K562 (cell line): ENCODE measurements at regions not wholly inside any gene's neighbourhood (a gene's known extent, or its start where the extent isn't known, plus 50 kb on each side); places are given as distances from the start of the nearest gene placed in this dataset.

ENCODE experiments used
- ATAC-seq: fragments of 200-7000 bp; cut with Tn5 transposase; 3 replicates; pipeline ENCODE4 v1.9.1; 2020; ENCODE audit warnings: moderate library complexity
- BruUV-seq: library from RNA; stranded (reverse); fragments of 400-500 nt; replicated peaks from 2 replicates; lab custom pipeline; 2021; lab: Mats Ljungman, UMichigan
- CTCF ChIA-PET: fragments of 300-600 bp; formaldehyde crosslinking; extraction: SDS; loops from one replicate; lab custom pipeline; 2021; ENCODE audit warnings: low intra/inter-chr PET ratio; lab: Yijun Ruan, JAX
- POLR2A ChIA-PET: fragments of 300-600, 350-650 bp; sonication (Branson Sonifier 250); formaldehyde crosslinking; extraction: SDS; loops from one replicate; lab custom pipeline; 2021; ENCODE audit warnings: antibody characterized with exemption, inconsistent platforms; lab: Yijun Ruan, JAX
- DNase-seq, 4 experiments: peaks; one replicate each; pipeline versions ENCODE4 v3.0.0 to v3.0.0-alpha.2; 2011 to 2018; ENCODE audit warnings: low spot score in 3 of 4, mixed read lengths in 3 of 4; ENCODE audit errors: extremely low read depth in 1 of 4
- FAIRE-seq: peaks from 2 replicates; lab custom pipeline; 2011; peaks lifted over from hg19 to GRCh38; lab: Jason Lieb, UNC
- H2AFZ ChIP-seq: 2 replicates; pipeline ENCODE4 v1.6.0; 2011; ENCODE audit warnings: low read depth, low read length, control low read depth, inconsistent platforms
- H3K27ac ChIP-seq: fragments of 200-600 bp; 3 replicates; pipeline ENCODE4 v1.8.0; 2011; ENCODE audit warnings: low read depth, mild to moderate bottlenecking, control low read depth, inconsistent platforms, low read length, moderate library complexity, mixed read lengths; ENCODE audit errors: extremely low read depth
- H3K27me3 ChIP-seq, 2 experiments: fragments of 300-600 bp in 1 of 2; 2 replicates in 1 of 2; 3 replicates in 1 of 2; pipeline versions ENCODE4 v1.6.0 to v1.8.0; 2011; ENCODE audit warnings: inconsistent platforms in 2 of 2, low read length in 2 of 2, mild to moderate bottlenecking in 1 of 2, mixed read lengths in 1 of 2, moderate library complexity in 1 of 2; ENCODE audit not compliant: control insufficient read depth in 2 of 2, insufficient read depth in 2 of 2
- H3K36me3 ChIP-seq: fragments of 300-600 bp; 3 replicates; pipeline ENCODE4 v1.8.0; 2011; ENCODE audit warnings: mild to moderate bottlenecking, low read length, inconsistent platforms; ENCODE audit not compliant: control insufficient read depth, insufficient read depth
- H3K4me1 ChIP-seq, 2 experiments: fragments of 200-600 bp in 1 of 2; replicated peaks in 1 of 2; 2 replicates in 1 of 2; 3 replicates in 1 of 2; pipeline versions ENCODE4 v1.5.1 to v1.8.0; 2011; ENCODE audit warnings: inconsistent platforms in 2 of 2, low read length in 2 of 2, mild to moderate bottlenecking in 1 of 2, mixed read lengths in 1 of 2, moderate library complexity in 1 of 2; ENCODE audit not compliant: control insufficient read depth in 2 of 2, insufficient read depth in 2 of 2
- H3K4me2 ChIP-seq: 2 replicates; pipeline ENCODE4 v1.6.1; 2011; ENCODE audit warnings: low read length, control low read depth, inconsistent platforms, mixed read lengths; ENCODE audit not compliant: insufficient read depth
- H3K4me3 ChIP-seq: fragments of 200-600 bp; sonication (generic), shearing (Covaris generic); 2 replicates; pipeline ENCODE4 v1.5.1; 2016; ENCODE audit warnings: control low read depth, inconsistent platforms
- H3K79me2 ChIP-seq: fragments of 200-600 bp; 3 replicates; pipeline ENCODE4 v1.8.0; 2011; ENCODE audit warnings: low read length, inconsistent platforms; ENCODE audit not compliant: control insufficient read depth, insufficient read depth
- H3K9ac ChIP-seq, 2 experiments: 2 replicates each; pipeline versions ENCODE4 v1.6.0 to v1.6.1; 2011; ENCODE audit warnings: low read depth in 2 of 2, low read length in 2 of 2, control low read depth in 1 of 2, inconsistent platforms in 1 of 2, mild to moderate bottlenecking in 1 of 2, mixed read lengths in 1 of 2; ENCODE audit not compliant: insufficient read depth in 1 of 2
- H3K9me1 ChIP-seq: one replicate; pipeline ENCODE4 v1.6.0; 2011; ENCODE audit warnings: inconsistent platforms, mild to moderate bottlenecking, low read length, moderate library complexity; ENCODE audit not compliant: control insufficient read depth, insufficient read depth
- H3K9me3 ChIP-seq: replicated peaks from 2 replicates; pipeline ENCODE4 v1.5.1; 2011; ENCODE audit warnings: low read depth, low read length, inconsistent platforms; ENCODE audit not compliant: control insufficient read depth, insufficient read depth
- H4K20me1 ChIP-seq: replicated peaks from 2 replicates; pipeline ENCODE4 v1.6.1; 2011; ENCODE audit warnings: low read length, inconsistent platforms, mixed read lengths; ENCODE audit not compliant: control insufficient read depth, insufficient read depth
- CTBP1 ChIP-seq: fragments of 450-650 bp; IDR thresholded peaks from 2 replicates; pipeline ENCODE4 v1.6.1; 2016; ENCODE audit warnings: borderline replicate concordance
- FOXJ2 ChIP-seq: fragments of 200-800 bp; sonication (Bioruptor generic); IDR thresholded peaks from 2 replicates; pipeline ENCODE4 v1.6.1; 2016; ENCODE audit warnings: missing genetic modification characterization, missing compliant biosample characterization
- GMEB1 ChIP-seq: fragments of 250-450 bp; sonication (Bioruptor Pico); IDR thresholded peaks from 2 replicates; pipeline ENCODE4 v1.4.0; 2020; ENCODE audit warnings: mild to moderate bottlenecking
- KLF16 ChIP-seq: IDR thresholded peaks from 2 replicates; pipeline ENCODE4 v1.6.1; 2016; ENCODE audit warnings: antibody characterized with exemption
- MEF2D ChIP-seq: conservative IDR thresholded peaks from 2 replicates; pipeline ENCODE4 v1.6.1; 2016; ENCODE audit warnings: low read depth, missing genetic modification characterization, missing compliant biosample characterization
- RCOR1 ChIP-seq, 2 experiments: IDR thresholded peaks; 2 replicates each; pipeline ENCODE4 v1.6.1; 2012; ENCODE audit warnings: low read depth in 2 of 2, low read length in 2 of 2, borderline replicate concordance in 1 of 2, improper control_type of control experiment in 1 of 2
- SIRT6 ChIP-seq: IDR thresholded peaks from one replicate; pipeline ENCODE4 v1.6.1; 2012; ENCODE audit warnings: low read depth, mild to moderate bottlenecking, control low read depth, inconsistent platforms, low read length, moderate library complexity
- ZNF24 ChIP-seq: fragments of 450-650 bp; IDR thresholded peaks from 2 replicates; pipeline ENCODE4 v1.6.1; 2016
- WGBS: fragments of 100-300 bp; shearing (Covaris generic); methylation state at CpG from one replicate; pipeline ENCODE4 v1.1.6; 2016; ENCODE audit warnings: low coverage, mixed read lengths; ENCODE audit not compliant: insufficient coverage; ENCODE audit errors: missing lambda C conversion rate; 5-methylcytosine and 5-hydroxymethylcytosine counted together
- in situ Hi-C: fragments of 300-500 bp; cut with MboI; formaldehyde crosslinking; loops from 4 replicates; pipeline ENCODE4 v1.15.0; 2018; ENCODE audit warnings: inconsistent platforms, mixed read lengths
- intact Hi-C: fragments of 100-400 bp; cut with micrococcal nuclease; formaldehyde crosslinking; loops from 2 replicates; pipeline ENCODE4 v1.14.2; 2022
- TF ChIP-seq, protein P1 (sequence below): sonication (generic); formaldehyde crosslinking; IDR thresholded peaks from 2 replicates; pipeline ENCODE4 v1.8.0; 2023; ENCODE audit warnings: missing genetic modification reagents, mild to moderate bottlenecking, borderline replicate concordance

- Histone ChIP-seq H3K4me2 (no peak overlapping the region), H3K36me3 (no peaks in the 10 kb centered on the region), H3K9me1 (no peaks in the 10 kb centered on the region), H3K4me3 (no peak overlapping the region), H3K27ac (no peak overlapping the region), H3K27me3 (no peaks in the 10 kb centered on the region), H3K9ac (no peak overlapping the region), H3K79me2 (no peaks in the 10 kb centered on the region), H2AFZ (no peak overlapping the region), H3K9me3 (no peaks in the 10 kb centered on the region), H3K4me1 (no peaks in the 10 kb centered on the region), H4K20me1 (no peaks in the 10 kb centered on the region)
- POLR2A ChIA-PET = no interaction called here
- no peak for ATAC-seq
- BruUV-seq = no TSS peak
- CTCF ChIA-PET = no interaction called here
- DNase-seq = no peak
- no peak for FAIRE-seq
- WGBS = 0% methylated on average over 1 of the region's 1 CpG
- in situ Hi-C loops (no loop called here), intact Hi-C loops (no loop called here)
- no peak for TF ChIP-seq MEF2D (tag)
- TF ChIP-seq FOXJ2 (tag) = no peak
- TF ChIP-seq KLF16 = no peak
- no peak for TF ChIP-seq RCOR1 (IDR thresholded peaks at IDR 0.05; ENCODE audit: borderline replicate concordance in 1 of 2, low read depth in 2 of 2, low read length in 2 of 2)
Observed at GRCh38 chr14:80383223-80383622, 171.9 kb upstream of the DIO2 start.

DNA sequence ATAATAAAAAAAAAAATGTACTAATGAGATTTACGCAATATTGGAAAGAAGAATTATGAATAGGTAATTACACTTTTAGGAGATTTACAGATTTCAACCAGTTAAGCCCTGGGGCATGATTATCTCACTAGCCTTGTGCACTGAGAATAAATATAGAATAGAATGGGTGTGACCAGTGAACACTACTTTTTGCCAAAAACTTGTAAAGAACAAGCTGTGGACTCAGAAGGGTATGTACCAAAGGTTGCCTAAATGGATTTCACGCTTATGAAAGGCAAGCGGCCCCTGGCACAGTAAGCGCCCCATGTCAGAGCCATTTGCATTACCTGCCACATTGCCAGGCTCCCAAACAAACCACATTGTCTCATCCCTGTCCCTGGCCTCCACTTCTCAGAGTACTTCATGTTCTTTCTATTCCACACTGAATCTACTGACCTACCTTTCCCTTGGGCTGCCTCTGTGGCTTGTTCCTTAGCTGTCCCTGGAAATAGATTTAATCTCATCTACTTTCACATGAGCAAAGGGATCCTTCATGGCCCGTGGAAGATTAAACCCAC lies 170.6 kb upstream of the DIO2 start:
- ATAC-seq (no peak), DNase-seq (no peak), FAIRE-seq (no peak)
- H4K20me1 ChIP-seq = no peaks in the 10 kb centered on the region
- TF ChIP-seq CTBP1 (no peak), ZNF24 (no peak), GMEB1 (CRISPR knock-in tag) (no peak), SIRT6 (no peak)
- TF ChIP-seq, protein P1, sequence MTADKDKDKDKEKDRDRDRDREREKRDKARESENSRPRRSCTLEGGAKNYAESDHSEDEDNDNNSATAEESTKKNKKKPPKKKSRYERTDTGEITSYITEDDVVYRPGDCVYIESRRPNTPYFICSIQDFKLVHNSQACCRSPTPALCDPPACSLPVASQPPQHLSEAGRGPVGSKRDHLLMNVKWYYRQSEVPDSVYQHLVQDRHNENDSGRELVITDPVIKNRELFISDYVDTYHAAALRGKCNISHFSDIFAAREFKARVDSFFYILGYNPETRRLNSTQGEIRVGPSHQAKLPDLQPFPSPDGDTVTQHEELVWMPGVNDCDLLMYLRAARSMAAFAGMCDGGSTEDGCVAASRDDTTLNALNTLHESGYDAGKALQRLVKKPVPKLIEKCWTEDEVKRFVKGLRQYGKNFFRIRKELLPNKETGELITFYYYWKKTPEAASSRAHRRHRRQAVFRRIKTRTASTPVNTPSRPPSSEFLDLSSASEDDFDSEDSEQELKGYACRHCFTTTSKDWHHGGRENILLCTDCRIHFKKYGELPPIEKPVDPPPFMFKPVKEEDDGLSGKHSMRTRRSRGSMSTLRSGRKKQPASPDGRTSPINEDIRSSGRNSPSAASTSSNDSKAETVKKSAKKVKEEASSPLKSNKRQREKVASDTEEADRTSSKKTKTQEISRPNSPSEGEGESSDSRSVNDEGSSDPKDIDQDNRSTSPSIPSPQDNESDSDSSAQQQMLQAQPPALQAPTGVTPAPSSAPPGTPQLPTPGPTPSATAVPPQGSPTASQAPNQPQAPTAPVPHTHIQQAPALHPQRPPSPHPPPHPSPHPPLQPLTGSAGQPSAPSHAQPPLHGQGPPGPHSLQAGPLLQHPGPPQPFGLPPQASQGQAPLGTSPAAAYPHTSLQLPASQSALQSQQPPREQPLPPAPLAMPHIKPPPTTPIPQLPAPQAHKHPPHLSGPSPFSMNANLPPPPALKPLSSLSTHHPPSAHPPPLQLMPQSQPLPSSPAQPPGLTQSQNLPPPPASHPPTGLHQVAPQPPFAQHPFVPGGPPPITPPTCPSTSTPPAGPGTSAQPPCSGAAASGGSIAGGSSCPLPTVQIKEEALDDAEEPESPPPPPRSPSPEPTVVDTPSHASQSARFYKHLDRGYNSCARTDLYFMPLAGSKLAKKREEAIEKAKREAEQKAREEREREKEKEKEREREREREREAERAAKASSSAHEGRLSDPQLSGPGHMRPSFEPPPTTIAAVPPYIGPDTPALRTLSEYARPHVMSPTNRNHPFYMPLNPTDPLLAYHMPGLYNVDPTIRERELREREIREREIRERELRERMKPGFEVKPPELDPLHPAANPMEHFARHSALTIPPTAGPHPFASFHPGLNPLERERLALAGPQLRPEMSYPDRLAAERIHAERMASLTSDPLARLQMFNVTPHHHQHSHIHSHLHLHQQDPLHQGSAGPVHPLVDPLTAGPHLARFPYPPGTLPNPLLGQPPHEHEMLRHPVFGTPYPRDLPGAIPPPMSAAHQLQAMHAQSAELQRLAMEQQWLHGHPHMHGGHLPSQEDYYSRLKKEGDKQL (CRISPR knock-in tag) = no peak
- no peak overlapping the region for H3K9ac ChIP-seq
- no TSS peak for BruUV-seq
- CTCF ChIA-PET = no interaction called here
- no peaks in the 10 kb centered on the region for H3K27me3 ChIP-seq
- no peak overlapping the region for H3K27ac ChIP-seq
- in situ Hi-C loops (no loop called here), intact Hi-C loops (no loop called here)
- H2AFZ ChIP-seq = no peak overlapping the region
- no peaks in the 10 kb centered on the region for H3K9me1 ChIP-seq
- 2% methylated on average over 5 of the region's 5 CpGs for WGBS
- H3K4me2 ChIP-seq = no peak overlapping the region
- H3K79me2 ChIP-seq = no peaks in the 10 kb centered on the region
- POLR2A ChIA-PET = no interaction called here
- H3K9me3 ChIP-seq = no peaks in the 10 kb centered on the region
- no peak overlapping the region for H3K4me3 ChIP-seq
- H3K36me3 ChIP-seq = no peaks in the 10 kb centered on the region
- H3K4me1 ChIP-seq = no peaks in the 10 kb centered on the region
